ENCODE measurements at regions not wholly inside any gene's neighbourhood (a gene's known extent, or its start where the extent isn't known, plus 50 kb on each side); places are given as distances from the start of the nearest gene placed in this dataset.

- TF ChIP-seq, protein P1, sequence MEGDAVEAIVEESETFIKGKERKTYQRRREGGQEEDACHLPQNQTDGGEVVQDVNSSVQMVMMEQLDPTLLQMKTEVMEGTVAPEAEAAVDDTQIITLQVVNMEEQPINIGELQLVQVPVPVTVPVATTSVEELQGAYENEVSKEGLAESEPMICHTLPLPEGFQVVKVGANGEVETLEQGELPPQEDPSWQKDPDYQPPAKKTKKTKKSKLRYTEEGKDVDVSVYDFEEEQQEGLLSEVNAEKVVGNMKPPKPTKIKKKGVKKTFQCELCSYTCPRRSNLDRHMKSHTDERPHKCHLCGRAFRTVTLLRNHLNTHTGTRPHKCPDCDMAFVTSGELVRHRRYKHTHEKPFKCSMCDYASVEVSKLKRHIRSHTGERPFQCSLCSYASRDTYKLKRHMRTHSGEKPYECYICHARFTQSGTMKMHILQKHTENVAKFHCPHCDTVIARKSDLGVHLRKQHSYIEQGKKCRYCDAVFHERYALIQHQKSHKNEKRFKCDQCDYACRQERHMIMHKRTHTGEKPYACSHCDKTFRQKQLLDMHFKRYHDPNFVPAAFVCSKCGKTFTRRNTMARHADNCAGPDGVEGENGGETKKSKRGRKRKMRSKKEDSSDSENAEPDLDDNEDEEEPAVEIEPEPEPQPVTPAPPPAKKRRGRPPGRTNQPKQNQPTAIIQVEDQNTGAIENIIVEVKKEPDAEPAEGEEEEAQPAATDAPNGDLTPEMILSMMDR (IDR thresholded peaks at IDR 0.05; ENCODE audit: low read depth, low read length) = no peak
- TF ChIP-seq POLR2A (IDR thresholded peaks at IDR 0.05; ENCODE audit: extremely low read depth, insufficient read length) (no peak), MYC (IDR thresholded peaks at IDR 0.05; ENCODE audit: low read depth, low read length) (no peak)
Measured at GRCh38 chr13:105442949-105443699, 1092.3 kb downstream of the EFNB2 start.

Measured in NB4 (cell line).